Psoas muscle (tissue), 7 donors: ENCODE measurements at regions not wholly inside any gene's neighbourhood (a gene's known extent, or its start where the extent isn't known, plus 50 kb on each side); places are given as distances from the start of the nearest gene placed in this dataset.

Experiments
- ATAC-seq, 4 donors: fragments of 200-7000 bp; cut with Tn5 transposase; one replicate each; pipeline ENCODE4 v1.9.1; 2020; ENCODE audit warnings: moderate library complexity in 3 of 4, mild to moderate bottlenecking in 2 of 4
- DNase-seq, 2 donors: peaks; one replicate each; pipeline ENCODE4 v3.0.0-alpha.2; 2020
- H3K27ac ChIP-seq: fragments of 200-600 bp; one replicate; pipeline ENCODE4 v1.8.0; 2022
- H3K27me3 ChIP-seq, 3 donors: fragments of 200-600 bp in 1 of 3; one replicate each; pipeline versions ENCODE4 v1.6.1 to v1.8.0; 2013 to 2022; ENCODE audit warnings: low read length in 2 of 3, mild to moderate bottlenecking in 2 of 3, moderate library complexity in 1 of 3; ENCODE audit not compliant: insufficient read depth in 3 of 3
- H3K36me3 ChIP-seq, 2 donors: fragments of 200-600 bp in 1 of 2; one replicate each; pipeline versions ENCODE4 v1.6.1 to v1.8.0; 2013 to 2022; ENCODE audit warnings: low read depth in 1 of 2, mild to moderate bottlenecking in 1 of 2, moderate library complexity in 1 of 2; ENCODE audit not compliant: insufficient read depth in 1 of 2
- H3K4me1 ChIP-seq: fragments of 200-600 bp; one replicate; pipeline ENCODE4 v1.8.0; 2022
- H3K4me3 ChIP-seq: fragments of 200-600 bp; one replicate; pipeline ENCODE4 v1.8.0; 2022; ENCODE audit warnings: mild to moderate bottlenecking
- H3K9me3 ChIP-seq: fragments of 200-600 bp; one replicate; pipeline ENCODE4 v1.8.0; 2022
- WGBS, 3 donors: extraction: QIAGEN DNeasy Blood & Tissue Kit; methylation state at CpG; one replicate each; pipeline versions ENCODE4 v1.1.6 to v1.1.7; 2013; 5-methylcytosine and 5-hydroxymethylcytosine counted together
- intact Hi-C, 2 donors: fragments of 100-400 bp; cut with DNase I; formaldehyde crosslinking; loops; one replicate each; pipeline versions ENCODE4 v1.11.0 to v1.14.2; 2022
- TF ChIP-seq, protein P1 (sequence below): fragments of 200-600 bp; IDR thresholded peaks from one replicate; pipeline ENCODE4 v1.8.0; 2022; ENCODE audit warnings: antibody characterized with exemption
- donor health status: healthy with polysubstance abuse.
- donor health status: DM: no; HTN: no; CAD: no; lungs with moderate emphysema.
- donor health status: Bipolar disorder and iron deficiency.
- donor health status: healthy.
- donor health status: DM: yes; HTN: yes; CAD: no.
- donor health status: DM: no; HTN: no; CAD: no.
- donor health status: DM: yes; HTN: yes; CAD: no.

DNA sequence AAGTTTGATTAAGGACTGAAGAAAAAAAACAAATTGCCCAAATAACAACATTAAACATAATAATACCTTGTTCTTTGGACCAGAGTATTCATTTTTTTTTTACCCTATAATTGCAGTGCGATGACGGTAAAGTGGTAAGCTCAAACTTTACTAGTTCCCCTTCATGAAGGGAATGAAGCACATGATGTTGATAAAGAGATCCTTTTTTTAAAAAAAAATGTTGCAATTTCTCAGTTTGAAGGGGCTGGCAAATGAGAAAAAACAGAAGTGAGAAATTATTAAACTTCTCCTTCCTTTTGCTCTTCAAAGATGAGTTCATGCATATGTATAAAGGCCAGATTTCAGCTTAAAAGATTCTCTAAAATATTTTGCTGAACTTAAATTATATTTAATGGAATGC, 231.7 kb downstream of the C4orf33 start:
- 83 to 91% (median 88%) methylated on average over 2 of the region's 2 CpGs for WGBS, 3 donors
- Histone ChIP-seq H3K27me3 (no peaks in the 10 kb centered on the region), H3K4me1 (no peaks in the 10 kb centered on the region), H3K4me3 (no peak overlapping the region), H3K27ac (no peak overlapping the region), H3K36me3 (no peaks in the 10 kb centered on the region), H3K9me3 (no peaks in the 10 kb centered on the region)
- TF ChIP-seq, protein P1, sequence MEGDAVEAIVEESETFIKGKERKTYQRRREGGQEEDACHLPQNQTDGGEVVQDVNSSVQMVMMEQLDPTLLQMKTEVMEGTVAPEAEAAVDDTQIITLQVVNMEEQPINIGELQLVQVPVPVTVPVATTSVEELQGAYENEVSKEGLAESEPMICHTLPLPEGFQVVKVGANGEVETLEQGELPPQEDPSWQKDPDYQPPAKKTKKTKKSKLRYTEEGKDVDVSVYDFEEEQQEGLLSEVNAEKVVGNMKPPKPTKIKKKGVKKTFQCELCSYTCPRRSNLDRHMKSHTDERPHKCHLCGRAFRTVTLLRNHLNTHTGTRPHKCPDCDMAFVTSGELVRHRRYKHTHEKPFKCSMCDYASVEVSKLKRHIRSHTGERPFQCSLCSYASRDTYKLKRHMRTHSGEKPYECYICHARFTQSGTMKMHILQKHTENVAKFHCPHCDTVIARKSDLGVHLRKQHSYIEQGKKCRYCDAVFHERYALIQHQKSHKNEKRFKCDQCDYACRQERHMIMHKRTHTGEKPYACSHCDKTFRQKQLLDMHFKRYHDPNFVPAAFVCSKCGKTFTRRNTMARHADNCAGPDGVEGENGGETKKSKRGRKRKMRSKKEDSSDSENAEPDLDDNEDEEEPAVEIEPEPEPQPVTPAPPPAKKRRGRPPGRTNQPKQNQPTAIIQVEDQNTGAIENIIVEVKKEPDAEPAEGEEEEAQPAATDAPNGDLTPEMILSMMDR, result no peak
- ATAC-seq (no peak), DNase-seq (no peak)
- intact Hi-C loops, result no loop called here

DNA sequence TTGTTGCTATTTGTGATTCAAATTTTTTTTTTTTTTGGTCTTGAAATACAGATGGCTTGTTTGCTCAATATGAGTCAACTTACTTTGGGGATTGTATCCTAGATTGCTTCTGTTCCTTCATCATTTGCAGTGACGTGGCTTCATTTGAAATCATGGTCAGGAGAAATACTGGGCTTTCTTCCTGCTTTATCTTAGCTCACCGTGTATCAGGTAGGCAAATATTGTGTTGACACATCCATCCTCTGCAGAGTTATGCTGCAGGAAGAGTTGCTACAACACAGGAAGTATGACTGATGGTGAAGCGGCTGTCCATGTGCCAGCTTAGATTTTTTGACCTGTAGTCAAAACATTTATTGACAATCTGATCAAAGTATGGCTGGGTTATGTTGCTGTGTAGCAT, 232.2 kb downstream of the C4orf33 start:
- H3K9me3 ChIP-seq, result no peaks in the 10 kb centered on the region
- no peaks in the 10 kb centered on the region for H3K36me3 ChIP-seq
- intact Hi-C loops, result no loop called here
- no peaks in the 10 kb centered on the region for H3K4me1 ChIP-seq
- H3K4me3 ChIP-seq, result no peak overlapping the region
- 72 to 77% (median 75%) methylated on average over 3 of the region's 3 CpGs for WGBS, 3 donors
- DNase-seq (no peak), ATAC-seq (no peak)
- H3K27me3 ChIP-seq, result no peaks in the 10 kb centered on the region
- TF ChIP-seq, protein P1, result no peak
- H3K27ac ChIP-seq, result no peak overlapping the region

DNA sequence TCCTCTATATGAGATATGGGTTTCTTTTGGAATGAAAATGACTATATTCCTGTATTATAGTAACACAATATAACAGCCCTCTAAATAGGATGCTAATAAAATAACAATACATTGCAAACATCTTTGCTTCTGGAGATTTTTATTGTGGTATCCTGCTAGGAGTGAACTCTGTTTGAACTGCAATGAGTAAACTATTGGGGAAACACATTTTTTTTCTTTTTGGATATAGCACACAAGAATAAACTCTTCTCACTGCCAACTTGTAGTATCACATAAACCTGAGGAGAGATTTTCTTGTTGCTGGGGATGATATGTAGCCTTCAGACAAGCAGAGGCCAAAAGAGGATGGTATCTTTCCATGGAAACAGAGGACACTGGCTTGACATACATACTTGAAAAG, 238.2 kb downstream of the C4orf33 start:
- Histone ChIP-seq H3K4me3 (no peak overlapping the region), H3K9me3 (no peaks in the 10 kb centered on the region), H3K27ac (no peak overlapping the region), H3K27me3 (no peaks in the 10 kb centered on the region), H3K4me1 (no peaks in the 10 kb centered on the region), H3K36me3 (no peaks in the 10 kb centered on the region)
- intact Hi-C loops, result no loop called here
- ATAC-seq, result no peak
- DNase-seq, result no peak
- TF ChIP-seq, protein P1, result no peak

DNA sequence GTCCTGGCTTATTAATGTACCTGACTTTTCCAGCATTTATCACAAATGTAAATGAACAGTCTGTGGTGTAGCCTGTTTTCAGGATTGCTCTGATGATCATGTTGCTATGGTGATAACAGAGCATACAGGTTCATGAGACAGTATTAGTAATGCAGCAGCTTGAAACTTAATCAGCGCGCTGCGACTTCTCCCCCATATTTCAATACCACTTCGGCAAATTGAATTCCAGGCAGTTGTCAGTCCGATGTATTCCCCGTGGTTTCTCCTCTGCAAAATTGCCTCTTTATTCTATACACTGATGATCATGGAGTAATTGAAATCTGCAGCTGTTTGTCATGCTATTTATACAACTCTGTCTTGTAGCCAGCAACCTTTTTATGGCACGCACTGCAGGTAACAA, 239.3 kb downstream of the C4orf33 start:
- Histone ChIP-seq H3K9me3 (no peaks in the 10 kb centered on the region), H3K27me3 (no peaks in the 10 kb centered on the region), H3K4me1 (no peaks in the 10 kb centered on the region), H3K36me3 (no peaks in the 10 kb centered on the region), H3K4me3 (no peak overlapping the region), H3K27ac (no peak overlapping the region)
- DNase-seq (no peak), ATAC-seq (no peak)
- intact Hi-C loops, result no loop called here
- TF ChIP-seq, protein P1, result no peak
- WGBS, 3 donors, result 29 to 36% (median 30%) methylated on average over 7 of the region's 7 CpGs

DNA sequence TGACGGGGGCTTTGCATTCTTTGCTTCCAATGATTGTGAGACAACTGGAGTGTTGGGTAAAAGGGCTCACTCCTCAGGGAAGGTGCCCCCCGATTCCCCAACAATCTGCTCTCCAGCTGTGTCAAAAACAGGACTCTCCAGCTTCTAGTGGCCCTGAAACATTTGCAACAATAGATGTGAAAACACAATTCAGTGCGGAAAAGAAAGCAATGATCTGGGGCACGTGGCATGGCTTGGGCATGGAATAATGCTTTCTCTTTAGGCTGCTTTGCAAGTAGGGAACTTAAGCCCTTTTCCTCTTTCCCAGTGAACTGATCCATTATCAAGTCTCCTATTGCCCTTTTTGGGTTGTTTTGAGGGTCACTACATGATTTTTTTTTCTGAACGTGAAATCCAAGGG, 239.9 kb downstream of the C4orf33 start:
- Histone ChIP-seq H3K27me3 (no peaks in the 10 kb centered on the region), H3K9me3 (no peaks in the 10 kb centered on the region), H3K27ac (no peak overlapping the region), H3K4me3 (no peak overlapping the region), H3K4me1 (no peaks in the 10 kb centered on the region), H3K36me3 (no peaks in the 10 kb centered on the region)
- 39 to 44% (median 40%) methylated on average over 5 of the region's 5 CpGs for WGBS, 3 donors
- TF ChIP-seq, protein P1, result no peak
- no peak for DNase-seq
- no peak for ATAC-seq
- intact Hi-C loops, result no loop called here
